HG03159 (cell line): ENCODE measurements at regions not wholly inside any gene's neighbourhood (a gene's known extent, or its start where the extent isn't known, plus 50 kb on each side); places are given as distances from the start of the nearest gene placed in this dataset.

Experiments
- ATAC-seq: cut with Tn5 transposase; IDR thresholded peaks from one replicate; pipeline ENCODE4 v1.9.1; 2021; ENCODE audit warnings: mild to moderate bottlenecking, moderate library complexity; ENCODE audit not compliant: unreplicated experiment

DNA sequence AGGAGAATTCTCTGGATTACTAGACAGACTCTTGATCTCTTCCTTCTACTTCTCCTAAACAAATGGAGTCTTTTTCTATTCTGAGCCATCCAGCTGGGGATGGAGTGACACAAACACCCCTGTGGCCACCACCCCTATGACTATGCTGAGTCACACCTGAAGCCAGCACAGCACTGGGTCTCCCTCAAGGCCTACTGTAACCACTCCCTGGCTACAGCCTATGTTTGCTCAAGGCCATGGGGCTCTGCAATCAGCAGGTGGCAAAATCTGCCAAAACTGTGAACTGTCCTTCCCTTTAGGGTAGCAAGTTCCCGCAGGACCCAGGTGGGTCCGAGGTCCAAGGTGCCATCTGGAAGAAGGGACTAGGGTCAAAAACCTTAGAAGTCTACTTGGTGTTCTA, 132.3 kb downstream of the TINAG start:
- ATAC-seq, result no peak

- ATAC-seq, result no peak
These were observed 132.8 kb downstream of the TINAG start for GRCh38 chr6:54441020-54441419.

GRCh38 chr6:54441687-54442248, 133.5 kb downstream of the TINAG start:
- ATAC-seq, result no peak

- no peak for ATAC-seq
These were observed 137.0 kb downstream of the TINAG start for GRCh38 chr6:54445207-54445606.

DNA sequence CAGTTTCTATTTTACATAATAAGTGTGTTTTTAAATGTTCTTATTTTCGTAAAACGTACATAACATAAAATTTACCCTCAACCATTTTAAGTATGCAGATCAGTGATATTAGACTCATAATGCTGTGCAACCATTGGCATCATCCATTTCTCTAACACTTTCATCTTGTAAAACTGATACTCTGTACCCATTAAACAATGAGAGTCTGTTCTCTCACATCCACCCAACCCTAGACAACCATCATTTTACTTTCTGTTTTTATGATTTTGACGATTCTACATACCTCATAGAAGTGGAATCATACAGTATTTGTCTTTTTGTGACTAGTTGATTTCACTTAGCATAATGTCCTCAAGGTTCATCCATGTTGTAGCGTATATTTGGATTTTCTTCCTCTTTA, 140.4 kb downstream of the TINAG start:
- no peak for ATAC-seq

DNA sequence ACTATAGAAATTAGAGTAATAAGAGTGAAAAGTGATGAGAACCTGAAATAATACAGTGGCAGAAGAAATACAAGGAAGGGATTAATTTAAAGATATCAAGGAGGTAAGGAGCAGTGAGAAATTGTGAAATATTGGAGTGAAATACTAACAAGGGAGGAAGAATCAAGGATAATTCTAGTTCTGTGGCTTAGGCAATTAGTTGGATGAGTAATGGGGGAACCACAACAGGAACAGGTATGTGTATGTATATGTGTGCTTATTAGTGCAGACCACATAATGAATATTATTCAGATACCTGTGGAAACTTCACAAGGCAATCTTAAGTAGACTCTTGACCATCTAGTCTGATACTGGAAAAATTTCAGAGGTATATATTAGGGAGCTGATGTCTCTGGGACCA, 143.3 kb downstream of the TINAG start:
- no peak for ATAC-seq

DNA sequence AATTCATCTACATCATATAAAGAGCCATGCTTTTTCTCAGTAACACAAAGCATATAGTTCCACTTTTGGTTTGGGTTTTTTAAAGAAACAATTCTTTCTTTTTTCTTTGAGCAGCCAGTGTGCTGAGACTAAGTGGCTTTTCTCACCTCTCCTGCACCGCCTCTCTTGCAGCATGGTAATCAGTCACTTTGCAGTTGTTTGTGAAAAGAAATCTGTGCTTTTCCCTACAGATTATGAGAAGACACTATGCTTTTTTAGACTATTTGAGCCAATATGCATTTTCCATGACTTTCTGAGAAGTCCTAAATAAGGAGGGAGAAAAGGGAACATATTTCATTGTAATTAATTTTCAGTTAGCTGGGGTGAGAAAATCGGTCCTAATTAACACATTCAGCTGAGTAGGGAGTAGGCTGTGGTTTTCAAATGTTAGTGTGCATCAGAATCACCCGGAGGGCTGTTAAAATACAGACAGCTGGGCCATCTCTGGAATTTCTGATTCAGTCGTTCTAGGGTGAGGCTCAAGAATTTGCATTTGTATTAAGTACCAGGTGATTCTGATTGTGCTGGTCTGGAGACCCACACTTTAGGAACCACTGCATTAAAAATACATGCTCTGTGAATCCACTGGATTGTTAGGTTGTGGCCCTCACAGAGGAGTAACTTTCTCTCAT, 155.2 kb downstream of the TINAG start:
- ATAC-seq, result no peak

GRCh38 chr6:54465649-54466300, 157.5 kb downstream of the TINAG start:
- no peak for ATAC-seq

- no peak for ATAC-seq
These were observed 159.1 kb downstream of the TINAG start for GRCh38 chr6:54467384-54467783.

- no peak for ATAC-seq
These were observed 165.1 kb downstream of the TINAG start for GRCh38 chr6:54473328-54473727.

- no peak for ATAC-seq
These were observed 166.7 kb downstream of the TINAG start for GRCh38 chr6:54474898-54475297.

DNA sequence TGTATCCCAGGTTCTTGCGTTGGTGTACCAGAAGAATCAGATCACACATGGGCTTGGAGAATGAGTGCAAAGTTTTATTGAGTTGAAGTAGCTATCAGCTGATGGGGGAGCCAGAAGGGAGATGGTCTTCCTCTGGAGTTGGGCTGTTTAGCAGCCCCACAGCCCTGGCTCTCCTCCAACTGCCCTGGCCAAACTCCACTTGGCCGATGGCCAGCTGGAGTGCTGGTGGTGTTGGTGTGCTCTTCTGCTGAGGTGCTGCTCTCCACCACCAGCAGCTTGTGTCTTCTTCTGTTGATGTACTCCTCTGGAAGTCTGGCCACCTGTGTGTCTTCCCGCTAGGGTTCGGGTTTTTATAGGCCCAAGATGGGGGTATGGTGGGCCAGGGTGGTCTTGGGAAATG, 172.8 kb downstream of the TINAG start:
- ATAC-seq, result no peak

GRCh38 chr6:54491431-54491830, 183.2 kb downstream of the TINAG start:
- no peak for ATAC-seq

DNA sequence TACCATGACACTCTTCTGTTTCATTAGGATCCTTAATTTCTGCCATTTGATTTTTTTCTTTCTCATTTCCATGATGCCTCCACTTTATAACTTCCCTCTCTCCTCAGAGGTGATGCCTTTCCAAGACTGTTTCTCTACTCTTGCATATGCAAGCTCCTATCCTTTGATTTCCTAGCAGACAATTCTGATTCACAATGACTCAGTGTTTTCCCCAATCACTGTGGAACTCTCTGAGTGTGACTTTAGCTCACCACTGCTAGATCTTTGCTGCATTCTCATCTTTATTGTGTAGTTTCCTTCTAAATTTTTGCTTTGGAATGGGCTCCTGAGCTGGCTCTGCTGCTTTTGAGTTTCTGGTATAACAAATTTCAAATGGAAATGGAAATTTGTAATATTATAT, 184.9 kb downstream of the TINAG start:
- no peak for ATAC-seq

- no peak for ATAC-seq
These were observed 194.9 kb downstream of the TINAG start for GRCh38 chr6:54503144-54503543.

DNA sequence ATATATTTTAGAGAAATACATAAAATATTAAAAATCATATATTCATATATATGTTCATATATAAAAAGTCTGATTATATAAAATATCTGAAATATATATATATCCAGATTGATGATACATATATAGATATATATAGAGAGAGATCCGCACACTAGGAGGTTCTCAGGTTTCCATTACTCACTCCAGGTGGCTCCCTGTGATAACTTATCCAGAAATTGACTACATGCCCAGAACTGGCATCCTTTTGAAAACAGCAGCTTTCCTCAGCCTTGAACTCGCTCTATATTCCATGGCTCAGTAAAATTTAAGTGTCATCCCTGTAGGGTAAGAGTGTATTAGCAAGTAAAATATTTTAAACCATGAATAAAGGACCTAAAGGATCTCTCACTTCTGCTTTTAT, 206.8 kb downstream of the TINAG start:
- no peak for ATAC-seq

- ATAC-seq, result no peak
These were observed 207.5 kb downstream of the TINAG start for GRCh38 chr6:54515713-54516112.

- ATAC-seq, result no peak
These were observed 208.1 kb downstream of the TINAG start for GRCh38 chr6:54516321-54516720.

DNA sequence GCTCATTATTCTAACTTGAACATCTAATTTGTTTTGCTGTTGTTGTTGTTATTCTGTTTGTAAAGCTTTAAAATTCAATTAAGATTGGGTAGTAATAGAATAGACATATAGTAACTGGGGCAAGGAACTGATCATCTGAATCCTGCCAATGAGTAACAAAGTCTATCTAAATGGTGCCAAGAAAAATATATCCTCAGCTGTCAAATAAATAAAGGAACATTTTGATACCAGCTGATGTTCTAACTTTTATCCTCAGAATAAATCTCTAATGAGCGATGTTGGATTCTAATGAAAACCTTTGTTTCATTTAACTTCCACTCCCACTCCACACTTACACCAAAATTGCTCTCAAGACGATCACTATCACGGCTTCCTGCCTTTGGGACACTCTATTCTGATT, 210.9 kb downstream of the TINAG start:
- no peak for ATAC-seq

DNA sequence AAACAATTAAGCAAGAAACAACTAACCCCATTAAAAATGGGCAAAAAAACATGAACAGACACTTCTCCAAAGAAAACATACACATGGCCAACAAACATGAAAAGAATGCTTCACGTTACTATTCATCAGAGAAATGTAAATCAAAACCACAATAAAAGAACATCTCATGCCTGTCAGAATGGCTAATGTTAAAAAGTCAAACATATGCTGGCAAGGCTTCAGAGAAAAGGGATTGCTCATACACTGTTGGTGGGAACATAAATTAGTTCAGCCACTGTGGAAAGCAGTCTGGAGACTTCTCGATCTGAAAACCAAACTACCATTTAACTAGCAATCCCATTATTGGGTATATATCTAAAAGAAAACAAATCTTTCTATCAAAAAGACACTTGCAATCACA, 217.5 kb downstream of the TINAG start:
- no peak for ATAC-seq

GRCh38 chr6:54533567-54533966, 225.3 kb downstream of the TINAG start:
- ATAC-seq, result no peak

DNA sequence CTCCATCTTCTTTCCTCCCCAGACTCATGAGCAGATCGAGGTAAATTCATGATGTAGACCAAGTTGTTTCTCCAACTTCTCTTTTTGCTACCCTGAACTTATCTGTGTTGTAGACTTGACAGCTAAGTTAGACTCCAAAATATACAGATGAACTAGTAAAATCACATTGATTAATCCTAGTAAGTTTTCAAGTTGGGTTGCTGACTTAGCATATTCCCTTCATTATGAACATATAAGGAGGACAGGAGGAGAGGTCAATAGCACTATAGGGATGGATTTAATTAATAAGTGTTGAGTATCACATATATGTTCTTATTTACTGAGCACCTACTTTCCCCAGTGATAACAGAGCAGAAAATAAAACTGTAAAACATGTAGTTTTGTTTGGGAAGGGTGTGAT, 227.3 kb downstream of the TINAG start:
- no peak for ATAC-seq

- ATAC-seq, result no peak
These were observed 233.3 kb downstream of the TINAG start for GRCh38 chr6:54541541-54541940.
